ENCODE measurements at regions not wholly inside any gene's neighbourhood (a gene's known extent, or its start where the extent isn't known, plus 50 kb on each side); places are given as distances from the start of the nearest gene placed in this dataset.

DNA sequence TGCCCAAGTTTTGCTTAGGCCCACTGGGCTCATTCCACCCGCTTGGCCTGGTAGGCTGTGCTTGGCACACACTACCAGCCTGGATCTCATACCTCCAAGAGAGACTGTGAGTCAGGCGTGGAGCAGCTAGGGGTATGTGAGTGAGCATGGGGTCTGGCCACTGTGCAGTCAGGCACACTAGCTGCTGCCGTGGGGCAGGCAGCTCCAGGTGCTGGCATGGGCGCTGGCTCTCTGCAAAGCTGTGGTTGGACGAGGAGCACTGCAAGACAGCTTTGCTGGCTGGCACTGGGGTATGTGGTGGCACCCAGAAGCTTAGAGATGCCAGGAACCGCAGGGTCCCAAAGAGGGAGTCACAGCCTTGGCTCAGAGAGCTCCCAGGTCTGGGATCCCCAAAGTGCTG lies 377.8 kb downstream of the KCTD8 start:
- CTCF ChIA-PET: interaction anchor here (0.7 to 1.0 kb wide), 2 partner anchors 138 to 355 kb away, joined by 3 to 4 read pairs; no protein-coding TSS in a partner anchor
- POLR2A ChIA-PET: no interaction called here
- no TSS peak for BruUV-seq (replicated peaks)
- H3K27me3 ChIP-seq (ENCODE audit: control insufficient read depth in 2 of 2, insufficient read depth in 2 of 2, low read length in 2 of 2): no peaks in the 10 kb centered on the region
- FAIRE-seq (no peak), DNase-seq (ENCODE audit: low read depth, low spot score) (no peak)
- intact Hi-C loops (cut with micrococcal nuclease) (no loop called here), dilution Hi-C loops (cut with MboI; ENCODE audit: extremely low pct_ligation_motif_present, low sequenced_read_pairs) (no loop called here)
- no peak overlapping the region for H2AFZ ChIP-seq (ENCODE audit: low read depth, low read length)
- TF ChIP-seq, protein P1, sequence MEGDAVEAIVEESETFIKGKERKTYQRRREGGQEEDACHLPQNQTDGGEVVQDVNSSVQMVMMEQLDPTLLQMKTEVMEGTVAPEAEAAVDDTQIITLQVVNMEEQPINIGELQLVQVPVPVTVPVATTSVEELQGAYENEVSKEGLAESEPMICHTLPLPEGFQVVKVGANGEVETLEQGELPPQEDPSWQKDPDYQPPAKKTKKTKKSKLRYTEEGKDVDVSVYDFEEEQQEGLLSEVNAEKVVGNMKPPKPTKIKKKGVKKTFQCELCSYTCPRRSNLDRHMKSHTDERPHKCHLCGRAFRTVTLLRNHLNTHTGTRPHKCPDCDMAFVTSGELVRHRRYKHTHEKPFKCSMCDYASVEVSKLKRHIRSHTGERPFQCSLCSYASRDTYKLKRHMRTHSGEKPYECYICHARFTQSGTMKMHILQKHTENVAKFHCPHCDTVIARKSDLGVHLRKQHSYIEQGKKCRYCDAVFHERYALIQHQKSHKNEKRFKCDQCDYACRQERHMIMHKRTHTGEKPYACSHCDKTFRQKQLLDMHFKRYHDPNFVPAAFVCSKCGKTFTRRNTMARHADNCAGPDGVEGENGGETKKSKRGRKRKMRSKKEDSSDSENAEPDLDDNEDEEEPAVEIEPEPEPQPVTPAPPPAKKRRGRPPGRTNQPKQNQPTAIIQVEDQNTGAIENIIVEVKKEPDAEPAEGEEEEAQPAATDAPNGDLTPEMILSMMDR (IDR thresholded peaks at IDR 0.05; ENCODE audit: extremely low read depth in 1 of 2, insufficient read depth in 1 of 2, low read depth in 1 of 2, low read length in 2 of 2): no peak
- TF ChIP-seq POLR2AphosphoS5 (IDR thresholded peaks at IDR 0.05; ENCODE audit: insufficient read depth, low read depth, low read length) (no peak), JUN (IDR thresholded peaks at IDR 0.05; ENCODE audit: borderline replicate concordance, insufficient read depth, insufficient read length, low read depth) (no peak), POLR2A (IDR thresholded peaks at IDR 0.05; ENCODE audit: low read depth, low read length) (no peak), EZH2 (IDR thresholded peaks at IDR 0.05; ENCODE audit: borderline replicate concordance, low read depth, low read length, severe bottlenecking) (no peak), FOS (IDR thresholded peaks at IDR 0.05; ENCODE audit: borderline replicate concordance, insufficient read depth, low read length) (no peak), MYC (IDR thresholded peaks at IDR 0.05; ENCODE audit: low read depth, low read length) (no peak), GATA2 (IDR thresholded peaks at IDR 0.05; ENCODE audit: insufficient read depth, insufficient read length, low read depth, low read length) (no peak)
- TF ChIP-seq, protein P2, sequence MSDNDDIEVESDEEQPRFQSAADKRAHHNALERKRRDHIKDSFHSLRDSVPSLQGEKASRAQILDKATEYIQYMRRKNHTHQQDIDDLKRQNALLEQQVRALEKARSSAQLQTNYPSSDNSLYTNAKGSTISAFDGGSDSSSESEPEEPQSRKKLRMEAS (IDR thresholded peaks at IDR 0.05; ENCODE audit: insufficient read depth, insufficient read length): no peak
- no peak overlapping the region for H3K27ac ChIP-seq (ENCODE audit: insufficient read depth, low read depth, low read length)
- no peaks in the 10 kb centered on the region for H3K36me3 ChIP-seq (ENCODE audit: control insufficient read depth in 2 of 2, extremely low read depth in 1 of 2, insufficient read depth in 2 of 2, low read length in 2 of 2)
- H3K4me2 ChIP-seq (ENCODE audit: insufficient read depth, low read length): no peak overlapping the region
- H3K4me1 ChIP-seq (ENCODE audit: control insufficient read depth, extremely low read depth, insufficient read depth, low read length): peaks cover 4% of the 10 kb centered on the region
- no peak overlapping the region for H3K9ac ChIP-seq (replicated peaks; ENCODE audit: extremely low read depth, insufficient read depth, low read length)
- no peaks in the 10 kb centered on the region for H3K79me2 ChIP-seq (ENCODE audit: control insufficient read depth, insufficient read depth, low read length)
- no peaks in the 10 kb centered on the region for H3K9me3 ChIP-seq (replicated peaks; ENCODE audit: control insufficient read depth, insufficient read depth, low read length)
- H3K9me1 ChIP-seq (replicated peaks; ENCODE audit: control insufficient read depth, extremely low read depth, insufficient read depth, low read length): no peaks in the 10 kb centered on the region
- H3K4me3 ChIP-seq (replicated peaks in 1 of 3; ENCODE audit: insufficient read depth in 1 of 3, low read depth in 1 of 3, low read length in 3 of 3): no peak overlapping the region
- no peaks in the 10 kb centered on the region for H4K20me1 ChIP-seq (replicated peaks; ENCODE audit: control insufficient read depth, extremely low read depth, insufficient read depth, low read length)
